GM21367 (cell line): ENCODE measurements at regions not wholly inside any gene's neighbourhood (a gene's known extent, or its start where the extent isn't known, plus 50 kb on each side); places are given as distances from the start of the nearest gene placed in this dataset.

Experiments
- ATAC-seq: cut with Tn5 transposase; IDR thresholded peaks from one replicate; pipeline ENCODE4 v1.9.1; 2021; ENCODE audit not compliant: unreplicated experiment

DNA sequence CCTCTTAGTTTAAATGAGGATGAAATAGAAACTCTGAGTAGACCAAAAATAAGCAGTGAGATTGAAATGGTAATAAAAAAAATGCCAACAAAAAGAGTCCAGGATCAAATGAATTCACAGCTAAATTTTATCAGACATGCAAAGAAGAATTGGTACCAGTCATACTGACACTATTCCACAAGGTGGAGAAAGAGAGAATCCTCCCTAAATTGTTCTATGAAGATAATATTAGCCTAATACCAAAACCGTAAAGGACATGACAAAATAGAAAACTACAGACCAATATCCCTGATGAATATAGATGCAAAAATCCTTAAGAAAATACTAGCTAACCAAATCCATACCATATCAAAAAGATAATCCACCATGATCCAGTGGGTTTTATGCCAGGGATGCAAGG, 169.8 kb upstream of the CHORDC1 start:
- no peak for ATAC-seq

DNA sequence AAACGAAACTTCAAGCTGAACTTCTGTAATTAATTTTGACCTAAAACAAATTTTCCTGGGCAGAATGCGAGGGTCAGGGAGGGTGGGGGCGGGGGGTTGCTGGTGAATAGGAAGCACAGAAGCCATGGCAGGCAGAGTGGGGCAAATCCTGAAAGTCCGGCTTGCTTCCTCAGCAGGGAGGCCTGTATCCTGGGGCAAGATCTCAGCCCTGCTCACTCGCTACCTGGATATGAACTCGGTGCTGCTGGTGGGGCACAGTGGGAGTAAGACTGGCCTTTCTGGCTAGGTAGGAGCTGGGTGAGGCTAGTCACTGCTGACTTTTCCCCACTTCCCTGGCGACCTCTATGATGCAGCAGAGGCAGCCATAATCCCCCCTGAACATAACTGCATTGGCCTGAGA, 168.9 kb upstream of the CHORDC1 start:
- ATAC-seq: no peak

DNA sequence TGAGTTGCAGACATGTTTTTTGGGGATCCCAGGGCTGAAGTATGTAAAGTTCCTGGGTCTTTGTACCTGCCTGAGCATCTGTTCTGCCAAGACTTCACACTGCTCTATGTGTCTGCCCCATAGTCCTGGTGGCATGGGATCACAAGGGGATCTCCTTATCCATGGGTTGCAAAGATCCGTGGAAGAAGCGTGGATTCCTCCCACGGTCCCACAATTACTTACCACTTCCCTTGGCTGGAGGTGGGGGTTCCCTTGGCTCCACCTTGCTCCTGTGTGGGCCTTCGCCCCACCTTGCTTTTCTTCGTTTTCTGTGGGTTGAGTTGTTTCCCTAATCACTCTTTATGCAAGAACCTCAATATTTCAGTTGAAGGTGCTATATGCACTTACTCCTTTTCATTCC, 157.4 kb upstream of the CHORDC1 start:
- no peak for ATAC-seq

DNA sequence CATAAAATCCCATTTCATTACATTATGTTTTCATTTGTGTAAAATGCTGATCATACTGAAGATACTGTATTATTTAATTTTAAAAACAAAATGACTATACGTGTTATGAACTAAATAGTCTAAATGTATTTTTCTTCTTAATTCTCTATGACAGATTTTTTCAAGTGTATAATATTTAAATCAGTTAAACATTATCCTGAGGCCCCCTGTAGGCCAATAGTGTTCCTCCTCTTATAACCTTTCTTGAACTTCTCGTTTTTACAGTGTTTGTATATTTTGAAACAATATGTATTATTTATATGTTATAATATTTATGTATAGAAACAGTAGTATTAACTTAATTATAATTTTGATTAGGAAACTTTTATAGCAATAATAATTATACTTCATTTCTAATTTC, 151.1 kb upstream of the CHORDC1 start:
- no peak for ATAC-seq

DNA sequence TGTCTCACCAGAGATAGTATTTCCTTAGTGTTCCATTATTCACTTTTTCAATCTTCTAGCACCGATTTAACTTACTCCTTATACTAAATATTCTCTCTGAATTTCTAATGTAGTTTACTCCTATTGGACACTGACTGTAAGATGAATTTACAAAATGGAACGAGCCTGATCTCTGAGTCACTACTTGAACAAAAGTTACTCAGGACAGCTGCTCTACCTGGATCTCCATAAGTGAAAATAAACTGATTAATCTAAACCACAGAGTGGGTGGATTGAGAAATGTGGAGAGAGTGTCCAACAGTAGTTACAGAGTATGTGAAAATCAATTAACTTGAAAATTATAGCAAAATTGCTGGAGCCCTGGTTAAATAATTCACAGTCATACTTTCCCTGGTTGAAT, 141.7 kb upstream of the CHORDC1 start:
- no peak for ATAC-seq

DNA sequence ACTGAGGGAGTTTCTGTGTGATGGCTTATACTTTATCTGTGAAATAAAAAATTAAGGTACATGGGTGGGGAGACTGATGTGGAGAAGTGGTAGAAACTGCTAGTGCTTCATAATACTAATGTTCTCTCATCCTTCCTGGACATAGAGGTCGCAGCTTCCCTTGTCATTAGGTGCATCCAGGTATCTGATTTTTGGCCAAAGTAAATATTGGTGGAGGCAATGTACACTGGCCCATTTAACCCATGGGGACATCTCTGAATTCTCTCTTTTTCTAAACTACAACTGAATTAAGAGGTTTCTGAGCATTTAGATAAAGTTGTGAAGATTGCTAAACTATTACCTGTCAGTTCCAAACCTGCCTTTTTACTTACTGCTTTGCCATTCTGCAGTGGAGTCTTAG, 140.9 kb upstream of the CHORDC1 start:
- ATAC-seq: no peak

DNA sequence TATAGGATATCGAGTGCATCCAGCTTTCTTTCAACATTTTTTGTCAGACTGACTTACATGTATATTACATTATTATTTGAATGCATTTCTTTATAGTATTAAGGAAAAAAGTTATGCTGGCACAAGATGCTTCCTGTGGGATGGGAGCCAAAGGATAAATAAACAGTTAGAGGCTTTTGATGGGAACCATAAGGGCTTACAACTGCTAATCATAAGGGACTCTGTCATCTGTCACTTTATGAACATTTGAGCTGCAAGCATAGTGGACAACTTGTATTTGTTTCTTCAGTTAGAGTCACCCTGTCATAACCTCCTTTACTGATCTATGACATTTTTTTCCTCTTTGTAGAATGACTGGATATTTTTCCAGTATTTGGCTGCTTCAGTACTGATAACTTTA, 132.4 kb upstream of the CHORDC1 start:
- ATAC-seq: no peak

DNA sequence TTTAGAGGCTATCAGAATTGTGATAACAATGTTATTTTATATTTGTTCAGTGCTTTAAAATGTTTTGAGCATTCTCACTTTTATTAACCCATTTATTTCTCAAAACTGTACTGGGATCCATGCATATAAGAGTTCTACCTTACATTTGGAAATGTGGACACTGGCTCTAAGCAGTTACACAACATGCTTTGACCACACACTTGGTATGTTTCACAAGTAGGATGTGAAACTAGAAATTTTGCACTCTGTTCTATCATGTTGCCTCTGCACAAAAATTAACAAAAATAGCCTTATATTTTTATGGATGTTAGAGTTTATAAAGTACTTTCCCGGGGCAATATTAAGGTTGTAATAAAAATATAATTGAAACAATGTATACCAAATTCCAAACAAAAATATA, 126.9 kb upstream of the CHORDC1 start:
- ATAC-seq: no peak

DNA sequence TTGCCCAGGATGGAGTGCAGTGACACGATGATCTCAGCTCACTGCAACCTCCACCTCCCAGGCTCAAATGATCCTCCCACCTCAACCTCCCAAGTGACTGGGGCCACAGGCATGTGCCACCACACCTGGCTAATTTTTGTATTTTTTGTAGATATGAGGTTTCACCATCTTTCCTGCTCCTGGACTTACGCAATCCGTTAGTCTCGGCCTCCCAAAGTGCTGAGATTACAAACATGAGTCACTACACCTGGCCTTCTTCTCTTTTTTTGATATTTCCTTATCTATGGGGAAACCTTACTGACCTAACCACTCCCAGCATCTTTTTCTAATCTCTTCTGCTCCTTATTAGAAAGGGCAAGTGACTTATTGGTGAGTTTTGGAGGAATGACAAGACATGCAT, 121.7 kb upstream of the CHORDC1 start:
- no peak for ATAC-seq

DNA sequence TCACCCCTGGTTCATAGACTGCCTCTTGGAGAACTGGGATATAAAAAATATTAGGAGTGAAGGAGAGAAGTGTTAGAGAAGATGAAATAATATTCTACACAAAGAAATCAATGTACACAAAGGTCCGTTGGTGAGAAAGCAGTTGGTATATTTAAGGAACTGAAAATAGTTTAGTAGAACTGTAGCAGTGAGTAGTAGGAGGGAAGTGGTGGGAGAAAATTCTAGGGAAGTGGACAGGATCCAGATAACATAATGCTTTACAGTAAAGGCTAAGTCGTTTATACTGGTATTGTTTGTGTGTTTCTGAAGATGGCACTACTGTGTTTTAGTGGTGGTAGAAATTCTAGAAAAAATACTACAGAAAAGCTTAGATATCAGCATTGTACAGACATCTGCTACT, 120.8 kb upstream of the CHORDC1 start:
- no peak for ATAC-seq

DNA sequence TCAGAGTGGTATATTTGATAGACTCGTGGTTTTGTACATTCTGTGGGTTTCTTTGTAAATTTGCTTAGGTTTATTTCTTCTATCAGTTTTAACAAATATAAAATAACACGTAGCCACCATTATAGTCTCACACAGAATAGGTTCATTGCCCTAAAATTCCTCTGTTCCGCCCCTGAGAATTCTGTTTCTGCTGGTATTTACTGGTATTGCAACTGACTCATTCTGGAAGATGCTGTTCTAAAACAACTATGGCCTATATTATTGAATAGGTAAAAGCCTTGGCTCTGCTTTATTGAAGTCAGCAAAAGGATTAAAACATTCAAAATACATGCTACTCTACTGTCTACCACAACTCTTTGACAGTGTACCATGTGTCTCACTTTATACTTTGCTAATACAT, 119.1 kb upstream of the CHORDC1 start:
- no peak for ATAC-seq

DNA sequence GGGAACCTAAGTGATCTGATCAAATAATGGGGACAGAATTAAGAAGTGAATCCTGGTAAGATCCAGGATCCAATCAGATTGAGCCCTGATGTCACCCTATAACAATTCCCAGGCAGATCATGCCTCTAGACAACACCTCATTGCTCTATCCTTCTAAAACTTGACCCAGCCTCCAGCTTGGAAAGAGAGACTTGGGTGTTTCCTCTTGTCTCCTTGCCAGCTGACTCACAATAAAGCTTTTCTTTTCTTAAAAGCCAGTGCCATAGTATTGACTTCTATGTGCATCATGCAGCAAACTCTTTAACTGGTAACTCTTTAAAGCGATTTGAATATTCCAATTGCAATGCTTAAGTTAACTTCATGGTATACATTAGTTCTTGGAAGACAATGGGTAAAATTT, 109.6 kb upstream of the CHORDC1 start:
- ATAC-seq: no peak

DNA sequence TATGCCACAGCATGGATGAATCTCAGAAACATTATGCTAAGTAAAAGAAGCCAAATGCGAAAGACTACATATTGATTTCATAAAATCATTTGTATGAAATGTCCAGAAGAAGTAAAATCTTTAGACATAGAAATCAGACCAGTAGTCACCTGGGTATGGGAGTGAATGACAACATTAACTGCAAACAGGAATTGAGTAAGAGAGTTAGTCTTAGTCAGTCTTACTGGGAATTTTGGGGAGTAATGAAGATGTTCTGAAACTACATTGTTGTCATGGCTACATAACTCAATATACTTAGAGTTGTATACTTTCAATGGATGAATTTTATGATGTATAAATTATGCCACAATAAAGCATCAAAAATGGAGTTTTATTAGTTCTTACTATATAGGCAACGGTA, 107.8 kb upstream of the CHORDC1 start:
- no peak for ATAC-seq

DNA sequence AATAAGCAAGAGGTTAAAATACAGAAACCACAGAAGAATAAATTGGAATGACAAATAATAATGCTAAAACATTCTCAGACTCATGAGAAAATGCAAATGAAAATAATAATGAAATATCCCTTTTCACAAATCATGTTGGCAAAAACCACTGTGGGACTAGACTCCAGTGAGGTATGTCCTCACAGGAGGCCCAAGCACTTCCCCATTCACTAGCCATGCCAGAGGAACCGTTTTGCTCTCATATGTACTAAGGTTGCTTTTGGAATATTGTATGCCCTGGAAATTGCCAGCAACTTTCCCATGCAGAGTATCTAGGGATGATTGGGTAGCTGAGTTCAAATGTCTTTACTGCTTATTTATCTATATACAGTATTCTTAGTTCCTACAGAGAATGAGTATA, 106.2 kb upstream of the CHORDC1 start:
- ATAC-seq: no peak

DNA sequence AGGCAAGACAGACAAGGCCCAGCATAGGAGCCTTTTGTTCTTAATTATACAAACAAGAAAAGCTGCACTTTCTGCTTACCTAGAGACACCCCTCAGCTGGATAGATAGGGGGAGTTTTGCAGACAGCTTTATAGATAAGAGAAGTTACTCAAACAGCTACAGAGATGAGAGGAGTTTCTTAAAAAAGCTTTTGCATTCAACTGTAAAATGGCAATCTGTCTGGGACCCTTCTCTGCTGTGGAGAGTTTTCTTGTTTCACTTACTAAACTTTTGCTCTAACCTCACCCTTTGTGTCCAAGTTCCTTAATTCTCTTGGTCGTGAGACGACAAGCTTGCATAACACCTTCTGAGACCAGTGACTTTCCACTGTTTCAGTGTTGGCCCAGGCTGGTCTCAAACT, 103.8 kb upstream of the CHORDC1 start:
- ATAC-seq: no peak

DNA sequence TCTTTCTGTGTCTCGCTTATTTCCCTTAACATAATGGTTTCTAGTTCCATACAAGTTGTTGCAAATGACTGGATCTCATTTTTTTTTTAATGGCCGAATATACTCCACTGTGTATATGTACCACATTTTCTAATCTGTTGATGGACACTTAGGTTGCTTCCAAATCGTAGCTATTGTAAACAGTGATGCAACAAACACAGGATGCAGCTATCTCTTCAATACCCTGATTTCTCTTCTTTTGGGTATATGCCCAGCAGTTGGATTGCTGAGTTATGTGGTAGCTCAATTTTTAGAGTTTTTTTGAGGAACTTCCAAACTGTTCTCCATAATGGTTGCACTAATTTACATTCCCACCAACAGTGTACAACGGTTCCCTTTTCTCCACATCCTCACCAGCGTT, 100.4 kb upstream of the CHORDC1 start:
- ATAC-seq: no peak

DNA sequence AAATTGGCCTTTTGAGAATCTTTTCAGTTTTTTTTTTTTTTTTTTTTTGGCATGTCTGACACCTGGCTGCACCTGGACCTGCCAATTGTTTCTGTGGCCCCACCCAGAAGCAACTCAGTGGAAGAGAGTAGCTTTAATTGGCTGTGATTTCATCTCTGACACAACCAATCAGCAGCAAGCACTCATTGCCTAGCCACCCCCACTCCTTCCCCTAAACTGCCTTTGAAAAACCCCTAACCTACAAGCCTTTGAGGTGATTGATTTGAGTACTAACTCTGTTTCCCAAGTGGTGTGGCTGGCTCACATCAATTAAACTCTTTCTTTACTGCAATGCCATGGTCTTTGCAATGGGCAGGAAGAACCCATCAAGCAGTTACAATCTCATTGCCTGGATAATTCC, 98.2 kb upstream of the CHORDC1 start:
- no peak for ATAC-seq

DNA sequence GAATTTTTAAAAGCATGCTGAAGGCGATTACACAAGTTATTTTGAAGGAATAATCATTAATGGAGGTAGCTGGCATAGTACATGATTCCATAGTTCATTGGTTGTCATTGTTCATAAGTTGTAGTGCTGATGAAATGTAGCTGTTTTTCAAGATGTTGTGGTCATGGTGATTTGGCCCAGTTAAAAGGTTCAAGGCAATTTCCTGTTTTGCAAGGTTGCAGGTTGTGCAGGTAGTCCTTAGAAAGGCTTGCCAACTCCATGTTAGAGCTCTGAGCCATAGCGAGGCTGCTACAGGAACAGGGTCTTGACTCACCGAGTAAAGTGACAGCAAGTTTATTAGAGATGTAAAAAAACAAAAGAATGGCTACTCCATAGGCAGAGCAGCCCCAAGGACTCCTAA, 95.8 kb upstream of the CHORDC1 start:
- no peak for ATAC-seq

DNA sequence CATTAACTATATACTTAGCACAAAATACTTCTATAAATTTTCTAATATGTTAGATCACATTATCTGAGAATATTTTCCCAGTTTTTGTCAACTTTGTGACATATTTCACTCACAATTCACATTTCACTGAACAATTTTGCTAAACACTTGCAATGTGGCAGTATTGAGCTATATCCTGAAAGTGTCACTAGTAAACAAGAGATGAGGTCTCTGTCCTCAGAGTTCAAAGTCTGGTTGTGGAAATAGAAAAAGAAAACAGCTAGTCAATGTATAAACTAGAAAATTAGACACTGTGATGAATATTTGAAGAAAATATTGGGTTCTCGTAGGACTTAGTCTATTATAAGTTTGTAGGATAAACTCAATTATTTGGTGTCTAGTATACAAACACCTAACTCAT, 87.4 kb upstream of the CHORDC1 start:
- no peak for ATAC-seq

DNA sequence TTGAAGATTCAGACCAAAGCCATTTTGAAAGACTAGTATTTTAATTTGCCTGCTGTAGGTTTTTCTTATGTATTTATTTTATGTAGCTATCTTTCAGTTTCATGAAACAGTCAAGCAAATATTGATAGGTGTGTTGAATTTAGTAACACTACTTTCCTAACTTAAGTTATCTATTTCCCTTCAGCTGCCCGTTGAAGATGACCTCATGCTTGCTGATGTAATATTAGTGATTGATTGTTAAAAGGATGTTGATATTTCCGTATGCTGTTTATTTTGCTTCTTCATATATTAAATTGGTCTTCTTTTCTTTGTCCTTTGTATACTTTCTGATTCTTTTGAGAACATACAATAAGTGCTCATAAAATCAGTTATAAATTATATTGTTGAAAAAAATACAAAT, 86.8 kb upstream of the CHORDC1 start:
- no peak for ATAC-seq

DNA sequence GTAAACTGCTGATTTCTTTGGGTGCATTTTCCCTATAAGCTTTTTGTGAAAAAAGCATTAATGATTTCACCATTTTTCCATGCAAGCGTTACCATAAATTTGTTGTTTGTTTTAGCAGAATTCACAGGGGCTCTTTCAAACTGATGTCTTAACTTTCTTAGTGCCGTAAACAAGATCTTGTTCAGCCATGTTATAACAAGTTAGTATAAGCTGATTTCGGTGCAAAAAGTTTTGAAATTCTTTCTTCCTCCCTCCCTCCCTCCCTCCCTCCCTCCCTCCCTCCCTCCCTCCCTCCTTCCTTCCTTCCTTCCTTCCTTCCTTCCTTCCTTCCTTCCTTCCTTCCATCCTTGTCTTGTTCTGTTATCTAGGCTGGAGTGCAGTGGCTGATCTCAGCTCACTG, 71.7 kb upstream of the CHORDC1 start:
- no peak for ATAC-seq

DNA sequence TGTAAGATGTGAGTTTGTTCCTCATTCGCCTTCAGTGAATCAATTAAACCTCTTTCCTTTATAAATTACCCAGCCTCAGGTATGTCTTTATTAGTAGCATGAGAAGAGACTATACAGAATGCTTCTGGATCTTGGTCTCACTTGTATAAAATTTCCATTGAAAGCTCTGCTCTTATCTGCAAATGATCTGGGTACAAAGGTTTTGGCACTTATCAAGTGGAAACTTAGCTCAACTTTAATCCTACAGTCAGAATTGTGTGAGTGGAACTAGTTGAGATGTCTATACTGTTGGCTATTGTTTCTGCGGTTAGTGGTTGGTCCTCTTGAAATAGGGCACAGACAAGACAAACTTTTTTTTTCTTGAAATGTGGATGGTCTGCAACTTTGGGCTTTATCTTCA, 71.2 kb upstream of the CHORDC1 start:
- no peak for ATAC-seq

DNA sequence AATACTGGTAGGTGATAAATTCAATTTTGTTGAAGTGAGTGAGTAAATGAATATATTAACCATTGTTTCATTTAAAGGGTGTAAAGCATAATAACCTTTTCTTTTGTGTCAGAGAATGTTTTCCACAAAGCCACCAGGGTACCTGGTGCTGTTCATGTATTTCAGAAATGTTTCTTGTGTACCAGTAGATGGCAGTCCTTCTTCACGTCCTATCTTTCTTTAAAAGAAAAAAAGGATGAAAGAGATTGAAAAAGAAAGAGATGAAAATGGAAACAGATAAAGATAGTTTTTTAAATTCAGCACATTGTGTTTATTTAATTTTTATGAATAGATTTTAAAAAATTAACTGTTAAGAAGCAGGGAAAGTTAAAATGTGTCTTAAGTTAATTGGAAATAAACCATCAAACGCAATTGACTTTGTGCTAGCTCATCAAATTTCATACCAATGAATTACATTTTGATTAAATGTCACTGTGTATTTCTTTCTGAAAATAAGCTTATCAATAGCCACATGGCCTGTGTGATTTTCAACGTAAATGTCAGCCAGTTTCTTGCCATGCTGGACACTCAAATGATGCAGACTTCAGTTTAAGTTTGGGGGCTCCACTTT, 65.5 kb upstream of the CHORDC1 start:
- no peak for ATAC-seq

DNA sequence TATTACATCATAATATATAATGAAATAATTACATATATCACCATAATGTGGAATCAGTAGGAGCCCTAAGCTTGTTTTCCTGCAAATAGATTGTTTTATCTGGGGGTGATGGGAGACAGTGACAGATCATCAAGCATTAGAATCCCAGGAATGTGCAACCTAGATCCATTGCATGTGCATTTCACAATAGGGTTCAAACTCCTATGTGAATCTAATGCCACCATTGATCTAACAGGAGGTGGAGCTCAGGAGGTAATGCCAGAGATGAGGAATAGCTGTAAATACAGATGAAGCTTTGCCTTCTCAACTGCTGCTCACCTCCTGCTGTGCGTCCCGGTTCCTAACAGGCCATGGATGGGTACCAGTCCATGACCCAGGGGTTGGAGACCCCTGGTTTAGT, 63.8 kb upstream of the CHORDC1 start:
- no peak for ATAC-seq
